ENCODE measurements at regions not wholly inside any gene's neighbourhood (a gene's known extent, or its start where the extent isn't known, plus 50 kb on each side); places are given as distances from the start of the nearest gene placed in this dataset.

GRCh38 chr6:50970908-50971307, 152.2 kb downstream of the TFAP2B start:
- peaks cover 12% of the 10 kb centered on the region for H3K4me1 Mint-ChIP-seq
- no CpG with 5 or more reads among the region's 1 CpG for WGBS (ENCODE audit: insufficient coverage)
- Histone ChIP-seq H3K4me3 (ENCODE audit: control extremely low read depth in 1 of 5, extremely low read depth in 1 of 5, insufficient read depth in 1 of 5, low read depth in 2 of 5, low read length in 4 of 5) (no peak overlapping the region), H3K27ac (ENCODE audit: low read length in 2 of 2) (no peak overlapping the region), H4K20me1 (ENCODE audit: control insufficient read depth, insufficient read depth, low read length, poor library complexity, severe bottlenecking) (no peaks in the 10 kb centered on the region), H3K9me3 (ENCODE audit: control extremely low read depth in 1 of 3, control insufficient read depth in 2 of 3, insufficient read depth in 1 of 3, low read length in 2 of 3) (no peaks in the 10 kb centered on the region), H3K9ac (ENCODE audit: low read length) (no peak overlapping the region), H2AFZ (ENCODE audit: insufficient read depth, low read depth, low read length, poor library complexity, severe bottlenecking) (no peak overlapping the region), H3K4me1 (ENCODE audit: control insufficient read depth in 2 of 2, insufficient read depth in 2 of 2, low read length in 2 of 2) (peaks cover 0 to 10% of the 10 kb centered on the region in 2 donors), H3K79me2 (ENCODE audit: control insufficient read depth, insufficient read depth, low read length) (no peaks in the 10 kb centered on the region), H3K4me2 (replicated peaks; ENCODE audit: low read depth, low read length, poor library complexity, severe bottlenecking) (no peak overlapping the region), H3K27me3 (replicated peaks in 1 of 4; ENCODE audit: control extremely low read depth in 1 of 4, control insufficient read depth in 3 of 4, insufficient read depth in 4 of 4, low read length in 3 of 4) (no peaks in the 10 kb centered on the region), H3K36me3 (replicated peaks in 1 of 2; ENCODE audit: control extremely low read depth in 1 of 2, control insufficient read depth in 1 of 2, extremely low read depth in 1 of 2, insufficient read depth in 2 of 2, low read length in 1 of 2) (no peaks in the 10 kb centered on the region)
- H3K9me3 Mint-ChIP-seq (ENCODE audit: insufficient read depth) = no peaks in the 10 kb centered on the region
- intact Hi-C loops (cut with micrococcal nuclease) = no loop called here
- no peak overlapping the region for H3K27ac Mint-ChIP-seq
- TF ChIP-seq CTCF (IDR thresholded peaks at IDR 0.05) = no peak
- no peak for TF ChIP-seq EZH2 (IDR thresholded peaks at IDR 0.05; ENCODE audit: borderline replicate concordance, insufficient read depth, low read depth, low read length, poor library complexity, severe bottlenecking)
- no peak for DNase-seq
- no peak overlapping the region for H3K4me3 Mint-ChIP-seq
- ChIA-PET CTCF (no interaction called here), POLR2A (no interaction called here)
- no peaks in the 10 kb centered on the region for H3K27me3 Mint-ChIP-seq
- ATAC-seq (ENCODE audit: low read depth) = no peak

GRCh38 chr6:50973464-50973863, 154.8 kb downstream of the TFAP2B start:
- TF ChIP-seq CTCF (IDR thresholded peaks at IDR 0.05) = no peak
- TF ChIP-seq EZH2 (IDR thresholded peaks at IDR 0.05; ENCODE audit: borderline replicate concordance, insufficient read depth, low read depth, low read length, poor library complexity, severe bottlenecking) = no peak
- no peak overlapping the region for H3K4me2 ChIP-seq (replicated peaks; ENCODE audit: low read depth, low read length, poor library complexity, severe bottlenecking)
- Mint-ChIP-seq H3K27me3 (no peaks in the 10 kb centered on the region), H3K9me3 (ENCODE audit: insufficient read depth) (no peaks in the 10 kb centered on the region), H3K4me3 (no peak overlapping the region), H3K27ac (no peak overlapping the region), H3K4me1 (no peaks in the 10 kb centered on the region)
- H3K36me3 ChIP-seq (replicated peaks in 1 of 2; ENCODE audit: control extremely low read depth in 1 of 2, control insufficient read depth in 1 of 2, extremely low read depth in 1 of 2, insufficient read depth in 2 of 2, low read length in 1 of 2) = no peaks in the 10 kb centered on the region
- DNase-seq (no peak), ATAC-seq (ENCODE audit: low read depth) (no peak)
- 100% methylated on average over 1 of the region's 2 CpGs for WGBS (ENCODE audit: insufficient coverage)
- H2AFZ ChIP-seq (ENCODE audit: insufficient read depth, low read depth, low read length, poor library complexity, severe bottlenecking) = no peak overlapping the region
- intact Hi-C loops (cut with micrococcal nuclease) = no loop called here
- no peaks in the 10 kb centered on the region for H3K27me3 ChIP-seq (replicated peaks in 1 of 4; ENCODE audit: control extremely low read depth in 1 of 4, control insufficient read depth in 3 of 4, insufficient read depth in 4 of 4, low read length in 3 of 4)
- no peak overlapping the region for H3K4me3 ChIP-seq (ENCODE audit: control extremely low read depth in 1 of 5, extremely low read depth in 1 of 5, insufficient read depth in 1 of 5, low read depth in 2 of 5, low read length in 4 of 5)
- no peaks in the 10 kb centered on the region for H3K4me1 ChIP-seq (ENCODE audit: control insufficient read depth in 2 of 2, insufficient read depth in 2 of 2, low read length in 2 of 2)
- no peak overlapping the region for H3K9ac ChIP-seq (ENCODE audit: low read length)
- POLR2A ChIA-PET = no interaction called here
- no peaks in the 10 kb centered on the region for H3K79me2 ChIP-seq (ENCODE audit: control insufficient read depth, insufficient read depth, low read length)
- CTCF ChIA-PET = no interaction called here
- H3K9me3 ChIP-seq (ENCODE audit: control extremely low read depth in 1 of 3, control insufficient read depth in 2 of 3, insufficient read depth in 1 of 3, low read length in 2 of 3) = no peaks in the 10 kb centered on the region
- no peaks in the 10 kb centered on the region for H4K20me1 ChIP-seq (ENCODE audit: control insufficient read depth, insufficient read depth, low read length, poor library complexity, severe bottlenecking)
- no peak overlapping the region for H3K27ac ChIP-seq (ENCODE audit: low read length in 2 of 2)

All from B cell (primary cell).